H9 (cell line): ENCODE measurements at regions not wholly inside any gene's neighbourhood (a gene's known extent, or its start where the extent isn't known, plus 50 kb on each side); places are given as distances from the start of the nearest gene placed in this dataset.
"Not testable (repeated sequence)": the region's sequence is repeated elsewhere in the genome, so short reads cannot be mapped to it uniquely, and the experiment has no call there.

Experiments used
- DNase-seq: peaks from one replicate; pipeline ENCODE4 v3.0.0-alpha.2; 2017
- H2AFZ ChIP-seq: one replicate; pipeline ENCODE4 v1.6.1; 2013; ENCODE audit warnings: mild to moderate bottlenecking, low read length, control low read depth, moderate library complexity
- H2AK5ac ChIP-seq: 2 replicates; pipeline ENCODE4 v1.6.1; 2013; ENCODE audit warnings: low read length, control low read depth, mixed read lengths; ENCODE audit not compliant: insufficient read length
- H2BK120ac ChIP-seq: one replicate; pipeline ENCODE4 v1.6.1; 2013; ENCODE audit warnings: low read depth, mild to moderate bottlenecking, low read length, control low read depth, inconsistent platforms; ENCODE audit not compliant: poor library complexity, severe bottlenecking
- H2BK12ac ChIP-seq: 2 replicates; pipeline ENCODE4 v1.6.1; 2013; ENCODE audit warnings: low read length, control low read depth, mixed read lengths, low read depth; ENCODE audit not compliant: insufficient read length
- H2BK15ac ChIP-seq: 2 replicates; pipeline ENCODE4 v1.6.1; 2013; ENCODE audit warnings: low read depth, low read length, control low read depth
- H2BK20ac ChIP-seq: one replicate; pipeline ENCODE4 v1.6.1; 2013; ENCODE audit warnings: low read depth, mild to moderate bottlenecking, low read length, control low read depth, inconsistent platforms; ENCODE audit not compliant: poor library complexity, severe bottlenecking
- H2BK5ac ChIP-seq: 2 replicates; pipeline ENCODE4 v1.6.1; 2013; ENCODE audit warnings: low read length, control low read depth, mixed read lengths; ENCODE audit not compliant: insufficient read length
- H3K14ac ChIP-seq: 2 replicates; pipeline ENCODE4 v1.6.1; 2013; ENCODE audit warnings: low read length, control low read depth; ENCODE audit not compliant: insufficient read depth
- H3K18ac ChIP-seq: 2 replicates; pipeline ENCODE4 v1.6.1; 2013; ENCODE audit warnings: low read depth, mild to moderate bottlenecking, mixed read lengths, low read length, control low read depth; ENCODE audit not compliant: insufficient read length
- H3K23ac ChIP-seq: 2 replicates; pipeline ENCODE4 v1.6.1; 2013; ENCODE audit warnings: low read length, control low read depth, mixed read lengths, low read depth; ENCODE audit not compliant: insufficient read length
- H3K23me2 ChIP-seq: 2 replicates; pipeline ENCODE4 v1.6.1; 2013; ENCODE audit warnings: low read depth, mild to moderate bottlenecking, mixed read lengths, low read length, control low read depth; ENCODE audit not compliant: insufficient read length, poor library complexity, severe bottlenecking
- H3K27ac ChIP-seq: 2 replicates; pipeline ENCODE4 v1.5.1; 2013; ENCODE audit warnings: low read length, control low read depth, mixed read lengths, low read depth; ENCODE audit not compliant: insufficient read length
- H3K27me3 ChIP-seq: 2 replicates; pipeline ENCODE4 v1.6.1; 2013; ENCODE audit warnings: low read length, control low read depth, inconsistent platforms; ENCODE audit not compliant: insufficient read depth
- H3K4ac ChIP-seq: 2 replicates; pipeline ENCODE4 v1.6.1; 2013; ENCODE audit warnings: low read depth, mild to moderate bottlenecking, control low read depth, inconsistent platforms, low read length, moderate library complexity
- H3K4me1 ChIP-seq: 2 replicates; pipeline ENCODE4 v1.6.1; 2013; ENCODE audit warnings: low read length, control low read depth, inconsistent platforms; ENCODE audit not compliant: insufficient read depth
- H3K4me2 ChIP-seq: 2 replicates; pipeline ENCODE4 v1.6.1; 2013; ENCODE audit warnings: low read length, control low read depth, mixed read lengths; ENCODE audit not compliant: insufficient read length, insufficient read depth
- H3K56ac ChIP-seq: 2 replicates; pipeline ENCODE4 v1.6.1; 2013; ENCODE audit warnings: low read depth, mild to moderate bottlenecking, mixed read lengths, low read length, control low read depth; ENCODE audit not compliant: insufficient read length
- H3K79me1 ChIP-seq: 2 replicates; pipeline ENCODE4 v1.6.1; 2013; ENCODE audit warnings: low read depth, mild to moderate bottlenecking, moderate library complexity, low read length, control low read depth, inconsistent platforms; ENCODE audit not compliant: insufficient read depth, poor library complexity, severe bottlenecking
- H3K79me2 ChIP-seq: 2 replicates; pipeline ENCODE4 v1.6.1; 2013; ENCODE audit warnings: low read length, control low read depth, inconsistent platforms; ENCODE audit not compliant: insufficient read depth
- H3K9ac ChIP-seq: 2 replicates; pipeline ENCODE4 v1.6.1; 2013; ENCODE audit warnings: low read length, control low read depth, mixed read lengths; ENCODE audit not compliant: insufficient read length; ENCODE audit errors: extremely low read depth
- H3K9me3 ChIP-seq: one replicate; pipeline ENCODE4 v1.6.1; 2013; ENCODE audit warnings: low read depth, low read length, inconsistent platforms; ENCODE audit not compliant: control insufficient read depth
- H3T11ph ChIP-seq: one replicate; pipeline ENCODE4 v1.6.1; 2013; ENCODE audit warnings: mild to moderate bottlenecking, low read length, control low read depth, inconsistent platforms
- H4K20me1 ChIP-seq: one replicate; pipeline ENCODE4 v1.6.1; 2013; ENCODE audit not compliant: control insufficient read depth, insufficient read length, insufficient read depth
- H4K5ac ChIP-seq: 2 replicates; pipeline ENCODE4 v1.6.1; 2013; ENCODE audit warnings: low read depth, mild to moderate bottlenecking, mixed read lengths, low read length, control low read depth; ENCODE audit not compliant: insufficient read length
- H4K8ac ChIP-seq: replicated peaks from 2 replicates; pipeline ENCODE4 v1.6.1; 2013; ENCODE audit warnings: low read length, control low read depth, mixed read lengths, low read depth; ENCODE audit not compliant: insufficient read length
- H4K91ac ChIP-seq: 2 replicates; pipeline ENCODE4 v1.6.1; 2013; ENCODE audit warnings: low read depth, mild to moderate bottlenecking, moderate library complexity, mixed read lengths, low read length, control low read depth; ENCODE audit not compliant: insufficient read length
- H3K27ac Mint-ChIP-seq, 3 experiments: 2 replicates in 2 of 3; 3 replicates in 1 of 3; pipeline ENCODE4 v1.8.0; 2020 to 2021; ENCODE audit warnings: mixed read lengths in 3 of 3, mild to moderate bottlenecking in 1 of 3, moderate library complexity in 1 of 3
- H3K27me3 Mint-ChIP-seq: 2 replicates; pipeline ENCODE4 v1.8.0; 2021; ENCODE audit warnings: low read depth, mild to moderate bottlenecking, moderate library complexity, mixed read lengths
- H3K36me3 Mint-ChIP-seq, 3 experiments: 2 replicates in 2 of 3; 3 replicates in 1 of 3; pipeline ENCODE4 v1.8.0; 2020 to 2021; ENCODE audit warnings: low read depth in 3 of 3, mixed read lengths in 3 of 3; ENCODE audit not compliant: insufficient read depth in 1 of 3
- H3K4me1 Mint-ChIP-seq, 2 experiments: 2 replicates each; pipeline ENCODE4 v1.8.0; 2020; ENCODE audit warnings: mixed read lengths in 2 of 2
- H3K4me3 Mint-ChIP-seq, 2 experiments: 2 replicates in 1 of 2; 3 replicates in 1 of 2; pipeline ENCODE4 v1.8.0; 2020 to 2021; ENCODE audit warnings: mild to moderate bottlenecking in 2 of 2, mixed read lengths in 2 of 2, moderate library complexity in 1 of 2
- H3K9me3 Mint-ChIP-seq, 2 experiments: 2 replicates in 1 of 2; 3 replicates in 1 of 2; pipeline ENCODE4 v1.8.0; 2020; ENCODE audit warnings: mild to moderate bottlenecking in 2 of 2, mixed read lengths in 2 of 2, moderate library complexity in 1 of 2
- WGBS: extraction: QIAGEN DNeasy Blood & Tissue Kit; methylation state at CpG from one replicate; pipeline ENCODE4 v1.1.7; 2013; ENCODE audit warnings: missing lambda C conversion rate, low lambda C conversion rate, mixed read lengths; ENCODE audit not compliant: insufficient read length; ENCODE audit errors: extremely low coverage; 5-methylcytosine and 5-hydroxymethylcytosine counted together

- no CpG with 5 or more reads among the region's 4 CpGs for WGBS
- not testable (repeated sequence) for H2AFZ ChIP-seq, H2BK12ac ChIP-seq, H3K27ac ChIP-seq, H3K27ac Mint-ChIP-seq, DNase-seq, H3K27me3 Mint-ChIP-seq, H3K4me1 Mint-ChIP-seq, H4K8ac ChIP-seq, H4K5ac ChIP-seq, H3K9me3 Mint-ChIP-seq, H2AK5ac ChIP-seq, H3K23ac ChIP-seq, H3K9ac ChIP-seq, H4K91ac ChIP-seq, H3K27me3 ChIP-seq, H3K4me1 ChIP-seq, H3K36me3 Mint-ChIP-seq, H3K14ac ChIP-seq, H3K23me2 ChIP-seq, H3K4me3 Mint-ChIP-seq, H3K56ac ChIP-seq, H2BK5ac ChIP-seq, H3K79me2 ChIP-seq, H4K20me1 ChIP-seq, H3T11ph ChIP-seq, H2BK120ac ChIP-seq, H2BK15ac ChIP-seq, H3K79me1 ChIP-seq, H3K9me3 ChIP-seq, H3K4ac ChIP-seq, H3K4me2 ChIP-seq, H2BK20ac ChIP-seq, H3K18ac ChIP-seq
These were observed 252.4 kb downstream of the SPATA31A6 start for GRCh38 chr9:42435715-42436342.

DNA sequence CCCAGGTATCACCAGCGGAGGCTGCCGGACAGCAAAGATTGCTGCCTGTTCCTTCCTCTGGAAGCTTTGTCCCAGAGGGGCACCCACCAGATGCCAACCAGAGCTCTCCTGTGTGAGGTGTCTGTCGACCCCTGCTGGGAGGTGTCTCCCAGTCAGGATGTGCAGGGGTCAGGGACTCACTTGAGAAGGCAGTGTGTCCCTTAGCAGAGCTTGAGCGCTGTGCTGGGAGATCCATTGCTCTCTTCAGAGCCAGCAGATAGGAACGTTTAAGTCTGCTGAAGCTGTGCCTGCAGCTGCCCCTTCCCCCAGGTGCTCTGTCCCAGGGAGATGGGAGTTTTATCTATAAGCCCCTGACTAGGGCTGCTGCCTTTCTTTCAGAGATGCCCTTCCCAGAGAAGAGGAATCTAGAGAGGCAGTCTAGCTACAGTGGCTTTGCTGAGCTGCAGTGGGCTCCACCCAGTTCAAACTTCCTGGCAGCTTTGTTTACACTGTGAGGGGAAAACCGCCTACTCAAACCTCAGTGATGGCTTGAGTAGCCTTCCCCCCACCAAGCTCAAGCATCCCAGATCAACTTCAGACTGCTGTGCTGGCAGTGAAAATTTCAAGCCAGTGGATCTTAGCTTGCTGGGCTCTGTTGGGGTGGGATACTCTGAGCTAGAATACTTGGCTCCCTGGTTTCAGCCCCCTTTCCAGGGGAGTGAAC is 253.7 kb downstream of the SPATA31A6 start:
- H2AFZ ChIP-seq, H2BK5ac ChIP-seq, H3K4me3 Mint-ChIP-seq, H3K27me3 ChIP-seq, H4K20me1 ChIP-seq, H4K5ac ChIP-seq, H3K27me3 Mint-ChIP-seq, H3K27ac ChIP-seq, H3K4me1 ChIP-seq, H3K23ac ChIP-seq, H4K8ac ChIP-seq, H3T11ph ChIP-seq, H2BK15ac ChIP-seq, H3K18ac ChIP-seq, H3K27ac Mint-ChIP-seq, H3K79me1 ChIP-seq, H2AK5ac ChIP-seq, H3K4me1 Mint-ChIP-seq, H3K56ac ChIP-seq, H3K4me2 ChIP-seq, H3K79me2 ChIP-seq, H2BK20ac ChIP-seq, H3K36me3 Mint-ChIP-seq, H2BK120ac ChIP-seq, H3K14ac ChIP-seq, H2BK12ac ChIP-seq, H3K9me3 Mint-ChIP-seq, H3K23me2 ChIP-seq, DNase-seq, H3K9ac ChIP-seq, H4K91ac ChIP-seq, H3K9me3 ChIP-seq, H3K4ac ChIP-seq: not testable (repeated sequence)
- WGBS = no CpG with 5 or more reads among the region's 6 CpGs
